A172 (cell line): ENCODE measurements at regions not wholly inside any gene's neighbourhood (a gene's known extent, or its start where the extent isn't known, plus 50 kb on each side); places are given as distances from the start of the nearest gene placed in this dataset.

Experiments
- DNase-seq: peaks from one replicate; pipeline ENCODE4 v3.0.0-alpha.2; 2015; ENCODE audit warnings: low spot score

DNA sequence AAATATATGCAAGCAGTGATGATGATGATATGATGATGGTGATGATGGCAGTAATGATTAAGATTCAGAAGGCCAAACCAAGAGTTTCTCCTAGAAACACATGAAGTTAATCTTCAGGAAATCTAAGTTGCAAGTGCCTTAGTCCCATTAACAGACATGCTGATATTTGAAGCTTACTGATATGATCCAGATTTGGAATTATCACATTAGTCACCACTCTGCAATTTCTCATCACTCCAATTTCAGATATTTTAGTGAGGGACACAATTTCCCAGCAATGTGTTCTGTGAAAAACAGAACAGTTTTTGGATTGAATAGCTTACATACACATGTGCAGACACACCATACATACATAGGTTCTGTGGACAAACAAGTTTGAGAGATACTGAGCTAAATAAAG lies 411.4 kb upstream of the FAT3 start:
- DNase-seq: no peak

DNA sequence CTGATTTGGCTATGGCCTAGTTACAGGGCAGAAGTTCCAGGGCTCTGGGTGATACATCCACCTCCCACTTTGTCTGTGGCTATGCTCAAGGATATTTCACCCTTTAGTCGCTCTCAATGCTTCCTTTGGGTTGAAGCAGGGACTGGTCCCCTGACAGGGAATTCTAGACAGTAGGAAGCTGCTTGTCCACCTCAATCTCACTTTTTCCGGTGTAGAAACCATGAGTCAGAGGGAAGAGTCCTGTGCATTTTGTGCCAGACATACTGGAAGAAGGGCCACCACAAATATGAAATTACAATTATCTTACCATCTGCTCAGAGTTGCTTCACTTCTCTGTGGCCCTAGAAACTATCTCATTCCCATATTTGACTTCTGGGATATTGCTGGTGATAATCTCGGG lies 413.7 kb upstream of the FAT3 start:
- DNase-seq: no peak

GRCh38 chr11:91805293-91805692 lies 419.3 kb upstream of the FAT3 start:
- DNase-seq: no peak

- DNase-seq: no peak
Measured at GRCh38 chr11:91804042-91804441, 420.6 kb upstream of the FAT3 start.

- no peak for DNase-seq
Measured at GRCh38 chr11:91802475-91802874, 422.1 kb upstream of the FAT3 start.

GRCh38 chr11:91800208-91800914 lies 424.3 kb upstream of the FAT3 start:
- DNase-seq: no peak

DNA sequence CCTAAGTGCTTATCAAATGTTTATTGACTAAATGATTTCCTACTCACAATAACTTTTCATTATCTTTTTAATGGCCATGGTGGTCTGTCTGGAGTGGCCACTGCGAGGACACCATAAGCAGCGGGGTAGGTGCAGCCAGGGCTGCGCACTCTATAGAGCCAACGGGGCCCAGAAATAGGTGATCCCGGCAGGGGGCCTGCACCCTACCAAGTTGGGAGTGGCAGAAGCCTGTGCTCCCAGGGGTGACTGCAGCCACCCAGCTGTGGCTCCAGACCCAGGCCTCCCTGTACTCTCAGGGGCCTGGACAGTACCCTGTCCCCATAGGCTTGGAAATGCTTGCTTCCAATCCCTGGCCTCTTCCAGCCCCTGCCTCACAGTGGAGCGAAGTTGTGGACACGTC lies 426.4 kb upstream of the FAT3 start:
- no peak for DNase-seq

DNA sequence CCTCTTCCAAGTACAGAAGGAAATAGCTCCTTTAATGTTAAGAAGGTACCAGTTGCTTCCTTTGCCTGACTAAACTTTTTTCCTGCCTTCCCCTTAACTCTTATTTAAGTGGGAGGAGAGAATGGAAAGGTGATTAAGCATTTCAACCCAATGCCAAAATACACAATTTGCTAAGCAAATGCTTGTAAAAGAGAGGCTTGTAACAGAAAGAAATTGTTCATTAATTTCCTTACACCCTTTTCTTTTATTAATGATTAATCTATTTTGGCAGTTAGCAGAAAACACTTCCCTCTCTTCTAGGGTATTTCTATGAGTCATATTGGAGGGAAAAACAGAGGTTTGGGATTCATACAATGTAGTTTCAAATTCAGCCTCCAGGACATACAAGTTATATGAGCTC lies 427.6 kb upstream of the FAT3 start:
- no peak for DNase-seq

GRCh38 chr11:91795139-91795887 lies 429.3 kb upstream of the FAT3 start:
- DNase-seq: peak; percentile 3

DNA sequence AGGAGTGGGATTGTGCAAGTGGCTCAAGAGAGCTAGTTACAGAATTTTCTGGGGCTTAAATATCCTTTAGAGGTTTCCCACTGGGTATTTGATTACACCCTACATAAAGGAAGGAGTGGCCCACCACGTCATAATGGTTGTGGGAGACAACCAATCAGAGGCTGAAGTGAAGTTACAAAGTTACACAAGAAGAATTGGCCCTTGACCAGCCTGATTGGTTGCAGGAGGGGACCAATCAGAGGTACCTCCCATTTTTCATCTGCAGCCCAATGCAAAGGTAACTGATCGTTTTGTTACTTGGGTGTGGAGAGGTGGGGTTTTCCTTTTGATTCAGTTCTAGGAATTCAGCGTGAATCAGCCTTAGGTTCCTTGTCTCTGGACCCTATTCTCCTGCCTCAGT lies 430.5 kb upstream of the FAT3 start:
- no peak for DNase-seq

GRCh38 chr11:91792779-91793262 lies 431.8 kb upstream of the FAT3 start:
- peak; percentile 16 for DNase-seq

DNA sequence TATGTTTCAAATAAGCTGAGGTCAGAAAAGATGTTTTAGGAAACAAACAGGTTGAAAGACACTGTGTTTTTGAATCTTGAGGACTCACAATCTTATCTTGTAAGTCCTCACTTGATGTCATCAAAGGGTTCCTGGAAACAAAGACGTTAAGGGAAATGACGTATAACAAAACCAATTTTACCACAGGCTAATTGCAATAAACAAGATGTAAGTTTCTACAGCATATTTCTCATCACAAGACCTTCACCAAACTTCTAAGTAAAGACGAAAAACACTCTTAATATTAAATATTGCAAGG lies 433.5 kb upstream of the FAT3 start:
- DNase-seq: no peak

DNA sequence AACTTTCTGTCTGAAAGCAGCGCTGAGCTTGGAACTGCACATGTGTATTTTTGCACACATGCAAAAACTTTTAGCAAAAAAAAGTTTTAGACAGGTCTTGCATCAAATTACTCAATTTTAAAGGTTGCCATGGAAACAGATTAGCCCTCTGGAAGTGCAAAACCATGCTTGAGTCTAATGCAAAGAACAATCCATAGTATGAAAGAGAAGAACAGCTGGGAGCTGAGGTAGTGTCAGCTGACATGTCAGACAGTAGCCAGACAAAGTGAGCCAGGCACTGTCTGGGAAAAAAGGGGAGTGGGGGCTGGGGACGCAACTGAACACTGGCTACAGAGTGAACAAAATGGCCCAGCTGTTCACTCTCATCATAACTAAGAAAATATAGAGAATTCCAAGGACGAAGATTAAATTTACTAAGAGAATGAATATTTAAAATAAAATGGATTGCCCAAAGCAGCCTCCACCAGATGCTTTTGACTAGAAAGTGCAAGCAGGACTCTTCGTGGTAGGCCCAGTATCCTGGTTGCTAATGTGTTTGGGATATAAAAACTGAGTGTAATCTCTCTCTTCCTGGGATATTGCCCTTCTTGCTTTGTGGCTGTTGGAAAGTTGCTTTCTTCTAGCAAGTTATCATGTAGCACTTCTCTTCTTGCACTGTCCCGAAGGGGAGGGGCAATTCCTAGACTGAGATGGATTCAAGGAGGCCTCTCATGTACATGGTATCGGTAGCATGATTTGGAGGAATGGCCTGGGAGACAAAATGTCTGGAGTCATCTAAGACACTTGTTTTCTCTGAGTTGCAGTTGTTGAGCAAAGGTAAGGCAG lies 434.1 kb upstream of the FAT3 start:
- DNase-seq: no peak

DNA sequence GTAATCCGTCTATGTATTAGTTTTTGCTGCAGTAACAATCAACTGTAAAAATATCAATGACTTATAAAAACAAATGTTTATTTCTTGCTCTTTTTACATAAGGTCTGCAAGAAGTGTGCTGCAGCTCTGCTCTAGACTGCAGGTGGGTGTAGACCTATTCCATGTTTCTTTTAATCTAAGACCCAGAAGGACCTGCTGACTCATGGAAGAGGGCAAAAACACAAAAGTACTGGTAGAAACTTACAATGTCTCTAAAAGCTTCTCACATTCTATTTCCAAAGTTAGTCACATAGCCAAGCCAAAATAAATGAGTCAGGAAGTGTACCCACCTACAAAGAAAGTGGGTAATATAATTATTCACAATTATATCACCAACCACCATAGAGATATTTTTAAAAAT lies 435.9 kb upstream of the FAT3 start:
- no peak for DNase-seq

DNA sequence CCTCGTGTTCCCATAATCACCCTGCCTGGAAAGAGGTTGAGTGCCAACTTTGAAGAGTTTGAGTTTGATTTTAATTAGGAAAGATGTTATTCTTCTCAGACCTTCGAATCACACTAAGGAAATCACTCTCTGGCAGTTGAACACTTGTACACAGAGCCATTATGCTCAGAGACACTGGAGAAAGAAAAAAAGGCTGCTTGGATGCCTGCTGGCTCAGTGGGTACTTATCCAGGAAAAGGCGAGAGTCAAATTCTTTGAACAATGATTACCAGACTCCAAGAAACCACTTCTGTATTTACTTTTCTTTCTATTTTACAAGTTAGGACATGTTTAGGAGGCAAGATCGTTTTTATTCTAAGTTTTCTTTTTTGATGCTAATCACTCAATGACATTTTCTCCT lies 438.5 kb upstream of the FAT3 start:
- no peak for DNase-seq

- no peak for DNase-seq
Measured at GRCh38 chr11:91783173-91783572, 441.4 kb upstream of the FAT3 start.

DNA sequence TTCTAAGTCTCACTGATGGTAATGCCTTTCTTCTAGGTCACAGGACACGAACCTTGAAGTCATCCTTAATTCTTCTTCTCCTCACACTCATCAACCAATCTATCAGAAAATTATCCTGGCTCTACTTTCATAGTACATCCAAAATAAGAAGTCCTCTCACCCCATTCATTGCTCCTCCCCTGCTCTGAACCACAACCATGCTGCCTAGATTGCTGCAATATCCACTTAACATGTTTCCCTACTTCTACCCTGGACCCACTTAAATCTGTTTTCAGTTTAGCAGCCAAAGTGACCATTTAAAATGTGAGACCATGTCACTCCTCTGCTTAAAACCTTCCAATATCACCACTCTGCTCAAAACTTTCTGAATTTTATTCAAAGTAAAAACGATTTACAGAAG lies 445.9 kb upstream of the FAT3 start:
- DNase-seq: no peak

DNA sequence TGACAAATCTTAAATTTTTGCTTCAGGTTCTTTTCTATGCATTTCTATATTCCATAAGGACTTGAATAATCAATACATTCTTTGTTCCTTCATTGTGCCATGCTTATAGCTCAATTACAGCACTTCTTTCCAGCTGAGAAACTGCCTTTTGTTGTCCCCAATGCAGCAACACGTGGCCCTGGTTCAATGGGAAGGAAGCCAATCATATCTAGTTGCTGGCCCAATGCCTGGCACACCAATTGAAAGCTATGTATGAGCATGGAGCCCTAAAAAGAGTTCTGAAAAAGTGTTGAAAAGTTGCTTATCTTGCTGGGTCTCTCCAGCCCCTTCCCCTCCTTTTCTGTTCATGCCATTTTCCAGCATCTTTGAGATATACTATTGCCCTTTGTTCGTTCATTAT lies 448.0 kb upstream of the FAT3 start:
- DNase-seq: no peak

- DNase-seq: no peak
Measured at GRCh38 chr11:91773090-91773489, 451.5 kb upstream of the FAT3 start.

DNA sequence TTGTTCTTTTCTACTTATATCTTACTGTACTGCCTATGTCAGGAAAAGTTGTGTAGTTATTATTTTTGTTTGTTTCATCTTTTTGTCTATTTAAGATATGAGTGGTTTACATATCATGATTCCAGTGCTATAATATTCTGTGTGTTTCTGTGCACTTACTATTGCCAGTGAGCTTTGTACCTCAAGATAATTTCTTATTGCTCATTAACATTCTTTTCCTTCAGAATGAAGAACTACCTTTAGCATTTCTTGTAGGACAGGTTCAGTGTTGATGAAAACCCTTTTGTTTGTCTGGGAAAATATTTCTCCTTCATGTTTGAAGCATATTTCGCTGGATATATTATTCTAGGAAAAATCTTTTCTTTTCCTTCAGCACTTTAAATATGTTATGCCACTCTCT lies 452.7 kb upstream of the FAT3 start:
- no peak for DNase-seq

DNA sequence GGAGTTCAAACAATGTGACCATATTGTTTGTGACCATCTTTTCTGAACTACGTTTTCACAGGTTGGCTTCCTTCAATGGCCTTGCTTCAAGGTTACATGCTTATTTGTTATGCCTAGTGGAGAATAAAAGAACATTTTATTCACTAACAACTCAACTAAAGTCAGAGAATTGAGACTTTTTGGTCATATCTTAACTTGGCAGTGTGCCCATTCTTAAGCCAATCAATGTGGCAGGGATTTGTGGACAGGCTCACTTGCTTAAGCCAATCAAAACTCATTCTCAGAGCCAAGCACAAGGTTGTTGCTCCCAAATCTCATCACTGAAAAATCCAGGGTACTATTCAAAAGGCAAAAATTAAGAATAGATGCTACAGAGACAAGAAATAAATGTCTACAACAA lies 455.8 kb upstream of the FAT3 start:
- no peak for DNase-seq

GRCh38 chr11:91763331-91763730 lies 461.3 kb upstream of the FAT3 start:
- no peak for DNase-seq
